Tibial nerve (tissue), 4 donors: ENCODE measurements at regions not wholly inside any gene's neighbourhood (a gene's known extent, or its start where the extent isn't known, plus 50 kb on each side); places are given as distances from the start of the nearest gene placed in this dataset.

Experiments used
- DNase-seq, 2 donors: peaks; one replicate each; pipeline ENCODE4 v3.0.0-alpha.2; 2019; ENCODE audit warnings: low spot score in 2 of 2
- H3K27ac ChIP-seq, 4 donors: fragments of 200-600 bp; sonication (generic) in 3 of 4; one replicate each; pipeline ENCODE4 v1.5.1; 2017 to 2019; ENCODE audit warnings: mild to moderate bottlenecking in 1 of 4
- H3K27me3 ChIP-seq, 2 donors: fragments of 200-600 bp; sonication (generic) in 1 of 2; one replicate each; pipeline versions ENCODE4 v1.5.1 to v1.6.0; 2017 to 2019
- H3K36me3 ChIP-seq, 3 donors: fragments of 200-600 bp; sonication (generic); one replicate each; pipeline ENCODE4 v1.5.1; 2018 to 2019
- H3K4me1 ChIP-seq, 4 donors: fragments of 200-600 bp; sonication (generic) in 3 of 4; one replicate each; pipeline ENCODE4 v1.5.1; 2017 to 2019
- H3K4me3 ChIP-seq, 4 donors: fragments of 200-600 bp; sonication (generic) in 3 of 4; one replicate each; pipeline ENCODE4 v1.5.1; 2017 to 2019; ENCODE audit warnings: mild to moderate bottlenecking in 1 of 4, moderate library complexity in 1 of 4
- H3K9me3 ChIP-seq, 4 donors: fragments of 200-600 bp; sonication (generic) in 3 of 4; one replicate each; pipeline ENCODE4 v1.5.1; 2017 to 2019
- EP300 ChIP-seq, 2 donors: sonication (generic); formaldehyde crosslinking; IDR thresholded peaks; one replicate each; pipeline ENCODE4 v1.6.1; 2017; ENCODE audit warnings: antibody characterized with exemption in 2 of 2, mild to moderate bottlenecking in 1 of 2
- POLR2A ChIP-seq, 2 donors: fragments of 450-650 bp; IDR thresholded peaks; one replicate each; pipeline ENCODE4 v1.6.1; 2017; ENCODE audit warnings: antibody characterized with exemption in 2 of 2, mild to moderate bottlenecking in 2 of 2, moderate library complexity in 2 of 2
- WGBS, 2 donors: methylation state at CpG; one replicate each; pipeline ENCODE4 v1.1.5; 2018; 5-methylcytosine and 5-hydroxymethylcytosine counted together
- TF ChIP-seq, protein P1 (sequence below), 5 experiments: fragments of 200-600 bp in 3 of 5; fragments of 450-650 bp in 2 of 5; sonication (generic) in 3 of 5; IDR thresholded peaks; one replicate each; pipeline ENCODE4 v1.5.1; 2016 to 2019; ENCODE audit warnings: antibody characterized with exemption in 5 of 5, mild to moderate bottlenecking in 3 of 5, moderate library complexity in 2 of 5

DNA sequence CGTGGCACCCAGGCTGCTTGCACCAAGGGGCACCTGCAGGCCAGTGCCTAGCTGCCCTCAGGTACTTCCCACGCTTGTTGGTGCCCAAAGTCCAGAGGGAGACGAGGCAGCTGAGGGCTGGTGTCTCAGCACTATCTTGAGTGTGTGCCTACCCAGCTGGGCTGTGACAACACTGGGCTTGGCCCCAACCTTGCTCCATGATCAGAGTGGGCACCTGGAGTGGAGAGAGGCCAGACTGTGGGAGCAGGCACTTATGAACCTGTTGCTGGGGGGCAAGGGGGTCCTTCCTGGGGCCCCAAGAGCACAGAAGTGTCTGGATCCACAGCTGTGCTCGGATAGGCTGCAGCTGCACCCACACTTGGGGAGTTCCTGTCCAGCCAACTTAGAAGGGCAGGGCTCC lies 314.7 kb downstream of the KCNJ2 start:
- Histone ChIP-seq H3K4me3 (no peak overlapping the region), H3K27ac (no peak overlapping the region), H3K27me3 (no peaks in the 10 kb centered on the region), H3K9me3 (peaks cover 0 to 12% (median 0%) of the 10 kb centered on the region in 4 donors), H3K4me1 (no peaks in the 10 kb centered on the region), H3K36me3 (no peaks in the 10 kb centered on the region)
- TF ChIP-seq, protein P1, sequence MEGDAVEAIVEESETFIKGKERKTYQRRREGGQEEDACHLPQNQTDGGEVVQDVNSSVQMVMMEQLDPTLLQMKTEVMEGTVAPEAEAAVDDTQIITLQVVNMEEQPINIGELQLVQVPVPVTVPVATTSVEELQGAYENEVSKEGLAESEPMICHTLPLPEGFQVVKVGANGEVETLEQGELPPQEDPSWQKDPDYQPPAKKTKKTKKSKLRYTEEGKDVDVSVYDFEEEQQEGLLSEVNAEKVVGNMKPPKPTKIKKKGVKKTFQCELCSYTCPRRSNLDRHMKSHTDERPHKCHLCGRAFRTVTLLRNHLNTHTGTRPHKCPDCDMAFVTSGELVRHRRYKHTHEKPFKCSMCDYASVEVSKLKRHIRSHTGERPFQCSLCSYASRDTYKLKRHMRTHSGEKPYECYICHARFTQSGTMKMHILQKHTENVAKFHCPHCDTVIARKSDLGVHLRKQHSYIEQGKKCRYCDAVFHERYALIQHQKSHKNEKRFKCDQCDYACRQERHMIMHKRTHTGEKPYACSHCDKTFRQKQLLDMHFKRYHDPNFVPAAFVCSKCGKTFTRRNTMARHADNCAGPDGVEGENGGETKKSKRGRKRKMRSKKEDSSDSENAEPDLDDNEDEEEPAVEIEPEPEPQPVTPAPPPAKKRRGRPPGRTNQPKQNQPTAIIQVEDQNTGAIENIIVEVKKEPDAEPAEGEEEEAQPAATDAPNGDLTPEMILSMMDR (IDR thresholded peaks at IDR 0.05), result no peak
- TF ChIP-seq EP300 (IDR thresholded peaks at IDR 0.05) (no peak), POLR2A (IDR thresholded peaks at IDR 0.05) (no peak)
- no peak for DNase-seq
- 72 to 77% methylated on average over 4 of the region's 4 CpGs for WGBS, 2 donors

DNA sequence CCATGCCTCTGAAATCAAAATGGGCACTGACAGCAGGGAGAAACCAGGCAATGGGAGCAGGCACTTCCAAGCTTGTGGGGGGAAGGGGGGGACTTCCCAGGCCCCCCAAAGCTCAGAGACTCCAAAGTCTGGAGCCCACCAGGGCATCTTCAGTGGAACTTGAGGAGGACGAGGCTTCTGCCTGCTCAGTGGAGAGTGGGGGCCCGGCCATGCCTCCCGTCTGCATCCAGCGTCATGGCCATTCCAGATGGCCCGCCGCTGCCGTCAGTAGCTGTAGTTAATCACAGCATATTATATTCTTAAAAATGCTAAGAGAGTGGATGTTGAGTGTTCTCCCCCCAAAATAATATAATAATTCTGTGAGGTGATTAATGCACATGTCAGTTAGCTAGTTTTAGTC lies 315.2 kb downstream of the KCNJ2 start:
- no peaks in the 10 kb centered on the region for H3K36me3 ChIP-seq
- no peaks in the 10 kb centered on the region for H3K27me3 ChIP-seq
- H3K9me3 ChIP-seq, result peaks cover 0 to 12% (median 0%) of the 10 kb centered on the region in 4 donors
- DNase-seq, result no peak
- no peaks in the 10 kb centered on the region for H3K4me1 ChIP-seq
- no peak overlapping the region for H3K27ac ChIP-seq
- H3K4me3 ChIP-seq, result no peak overlapping the region
- TF ChIP-seq EP300 (IDR thresholded peaks at IDR 0.05) (no peak), POLR2A (IDR thresholded peaks at IDR 0.05) (no peak)
- WGBS, 2 donors, result 83 to 85% methylated on average over 7 of the region's 7 CpGs

DNA sequence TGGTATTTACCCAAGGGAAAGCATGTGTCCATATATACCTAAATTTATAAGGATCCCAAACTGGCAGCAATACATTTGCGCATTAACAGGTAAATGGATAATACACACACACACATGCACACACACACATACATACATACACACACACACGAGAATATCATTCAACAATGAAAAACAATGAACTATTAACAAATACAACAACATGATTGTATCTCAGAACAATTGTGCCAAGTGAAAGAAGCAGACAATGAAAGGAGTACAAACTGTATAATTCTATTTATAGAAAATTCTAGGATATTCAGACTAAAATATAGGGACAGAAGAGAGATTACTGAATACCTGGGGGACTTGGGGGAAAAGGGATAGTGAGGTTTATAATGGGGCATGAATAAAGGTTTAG lies 323.0 kb downstream of the KCNJ2 start:
- Histone ChIP-seq H3K9me3 (no peaks in the 10 kb centered on the region), H3K4me1 (peaks cover 0 to 4% (median 1%) of the 10 kb centered on the region in 4 donors), H3K36me3 (no peaks in the 10 kb centered on the region), H3K27ac (no peak overlapping the region), H3K4me3 (no peak overlapping the region), H3K27me3 (no peaks in the 10 kb centered on the region)
- no peak for TF ChIP-seq EP300 (IDR thresholded peaks at IDR 0.05)
- no peak for TF ChIP-seq POLR2A (IDR thresholded peaks at IDR 0.05)
- TF ChIP-seq, protein P1 (IDR thresholded peaks at IDR 0.05), result no peak
- WGBS, 2 donors, result 39 to 62% methylated on average over 2 of the region's 2 CpGs
- DNase-seq, result no peak

DNA sequence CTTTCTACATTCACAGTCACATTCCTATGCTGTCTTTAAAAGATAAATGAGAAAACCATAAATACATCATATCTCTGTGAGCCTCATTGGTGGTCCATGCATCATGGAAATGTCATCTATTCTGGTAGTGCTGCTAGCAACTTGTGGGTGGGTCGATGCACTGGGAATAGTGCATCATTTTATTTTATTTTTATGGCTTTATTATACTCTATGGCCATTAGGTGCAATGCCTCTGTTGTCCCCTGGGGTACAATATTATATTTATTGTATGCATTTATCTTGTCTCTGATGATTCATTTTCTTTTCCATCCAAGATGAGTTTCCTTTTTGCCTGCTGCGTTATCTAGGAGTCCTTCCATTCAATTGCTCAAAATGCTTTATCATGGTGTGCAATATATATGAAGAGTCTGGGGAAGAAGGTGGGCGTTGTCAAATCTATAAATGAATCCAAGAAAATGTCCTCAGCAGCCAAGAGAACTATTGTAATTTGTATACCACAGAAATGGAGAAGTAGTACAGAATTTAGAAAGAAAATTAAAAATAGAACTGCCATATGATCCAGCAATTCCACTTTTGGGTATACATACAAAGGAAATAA lies 324.0 kb downstream of the KCNJ2 start:
- Histone ChIP-seq H3K27ac (no peak overlapping the region), H3K9me3 (no peaks in the 10 kb centered on the region), H3K4me1 (peaks cover 0 to 14% (median 2%) of the 10 kb centered on the region in 4 donors), H3K27me3 (no peaks in the 10 kb centered on the region), H3K4me3 (no peak overlapping the region), H3K36me3 (no peaks in the 10 kb centered on the region)
- 56 to 60% methylated on average over 3 of the region's 3 CpGs for WGBS, 2 donors
- DNase-seq, result no peak
- TF ChIP-seq POLR2A (IDR thresholded peaks at IDR 0.05) (no peak), EP300 (IDR thresholded peaks at IDR 0.05) (no peak)
- TF ChIP-seq, protein P1 (IDR thresholded peaks at IDR 0.05), result no peak

DNA sequence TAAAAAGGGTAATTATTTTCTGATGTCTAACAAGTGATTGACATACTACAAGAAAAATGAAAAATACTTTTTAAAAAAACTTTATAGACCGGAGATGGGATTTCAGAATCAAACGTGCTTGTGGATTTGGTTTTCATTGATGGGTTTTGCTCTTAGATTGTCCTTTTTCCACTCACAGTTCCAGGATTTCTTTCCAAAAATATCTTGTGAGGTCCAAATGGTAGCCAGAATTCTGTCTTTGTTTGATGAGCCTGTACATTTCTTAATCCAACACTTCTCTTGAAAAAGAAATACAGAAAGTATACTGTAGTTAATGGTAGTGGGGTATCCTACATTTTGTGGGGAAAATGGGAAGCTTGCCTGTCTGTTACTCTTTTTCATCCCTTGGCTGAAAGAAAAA lies 329.3 kb downstream of the KCNJ2 start:
- Histone ChIP-seq H3K27ac (peak overlapping the region in 1 of 4 donors; percentile 11), H3K4me3 (no peak overlapping the region), H3K9me3 (no peaks in the 10 kb centered on the region), H3K27me3 (no peaks in the 10 kb centered on the region), H3K4me1 (peaks cover 0 to 20% (median 2%) of the 10 kb centered on the region in 4 donors), H3K36me3 (no peaks in the 10 kb centered on the region)
- TF ChIP-seq EP300 (IDR thresholded peaks at IDR 0.05) (no peak), POLR2A (IDR thresholded peaks at IDR 0.05) (no peak)
- TF ChIP-seq, protein P1 (IDR thresholded peaks at IDR 0.05), result no peak
- 27 to 36% methylated on average over 2 of the region's 2 CpGs for WGBS, 2 donors
- no peak for DNase-seq
